ENCODE measurements at regions not wholly inside any gene's neighbourhood (a gene's known extent, or its start where the extent isn't known, plus 50 kb on each side); places are given as distances from the start of the nearest gene placed in this dataset.

GRCh38 chr14:85050180-85050579 lies 479.8 kb upstream of the FLRT2 start:
- ATAC-seq (no peak), DNase-seq (no peak)
- Histone ChIP-seq H3K27ac (no peak overlapping the region), H3K4me3 (no peak overlapping the region), H3K9me3 (peaks cover 8% of the 10 kb centered on the region), H3K27me3 (no peaks in the 10 kb centered on the region), H3K4me1 (no peaks in the 10 kb centered on the region), H3K36me3 (no peaks in the 10 kb centered on the region)
- no peak for TF ChIP-seq CTCF (IDR thresholded peaks at IDR 0.05)
- intact Hi-C loops (cut with DNase I) = no loop called here

- H3K27ac ChIP-seq = no peak overlapping the region
- intact Hi-C loops (cut with DNase I) = no loop called here
- H3K9me3 ChIP-seq = peaks cover 8% of the 10 kb centered on the region
- no peak for ATAC-seq
- no peaks in the 10 kb centered on the region for H3K36me3 ChIP-seq
- no peaks in the 10 kb centered on the region for H3K27me3 ChIP-seq
- TF ChIP-seq CTCF (IDR thresholded peaks at IDR 0.05) = no peak
- no peak overlapping the region for H3K4me3 ChIP-seq
- no peaks in the 10 kb centered on the region for H3K4me1 ChIP-seq
- no peak for DNase-seq
These were observed 477.3 kb upstream of the FLRT2 start for GRCh38 chr14:85052646-85053045.

DNA sequence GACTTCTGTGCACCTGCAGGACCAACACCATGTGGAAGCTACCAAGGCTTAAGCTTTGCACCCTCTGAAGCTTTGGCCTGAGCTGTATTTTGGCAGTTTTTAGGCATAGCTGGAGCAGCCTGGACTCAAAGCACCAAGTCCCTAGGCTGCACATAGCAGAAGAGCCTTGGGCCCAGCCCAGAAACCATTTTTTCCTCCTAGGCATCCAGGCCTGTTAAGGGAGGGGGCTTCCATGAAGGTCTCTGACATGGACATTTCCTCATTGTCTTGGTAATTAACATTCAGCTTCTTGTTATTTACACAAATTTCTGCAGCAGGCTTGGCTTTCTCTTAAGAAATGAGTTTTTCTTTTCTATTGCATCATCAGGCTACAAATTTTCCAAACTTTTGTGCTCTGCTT lies 475.8 kb upstream of the FLRT2 start:
- H3K4me1 ChIP-seq = no peaks in the 10 kb centered on the region
- H3K9me3 ChIP-seq = peaks cover 8% of the 10 kb centered on the region
- ATAC-seq = no peak
- intact Hi-C loops (cut with DNase I) = no loop called here
- H3K27me3 ChIP-seq = no peaks in the 10 kb centered on the region
- H3K36me3 ChIP-seq = no peaks in the 10 kb centered on the region
- DNase-seq = no peak
- TF ChIP-seq CTCF (IDR thresholded peaks at IDR 0.05) = no peak
- no peak overlapping the region for H3K27ac ChIP-seq
- no peak overlapping the region for H3K4me3 ChIP-seq

GRCh38 chr14:85056267-85056666 lies 473.7 kb upstream of the FLRT2 start:
- Histone ChIP-seq H3K4me1 (no peaks in the 10 kb centered on the region), H3K36me3 (no peaks in the 10 kb centered on the region), H3K4me3 (no peak overlapping the region), H3K27ac (no peak overlapping the region), H3K9me3 (peaks cover 8% of the 10 kb centered on the region), H3K27me3 (no peaks in the 10 kb centered on the region)
- ATAC-seq = no peak
- TF ChIP-seq CTCF (IDR thresholded peaks at IDR 0.05) = no peak
- intact Hi-C loops (cut with DNase I) = no loop called here
- no peak for DNase-seq

DNA sequence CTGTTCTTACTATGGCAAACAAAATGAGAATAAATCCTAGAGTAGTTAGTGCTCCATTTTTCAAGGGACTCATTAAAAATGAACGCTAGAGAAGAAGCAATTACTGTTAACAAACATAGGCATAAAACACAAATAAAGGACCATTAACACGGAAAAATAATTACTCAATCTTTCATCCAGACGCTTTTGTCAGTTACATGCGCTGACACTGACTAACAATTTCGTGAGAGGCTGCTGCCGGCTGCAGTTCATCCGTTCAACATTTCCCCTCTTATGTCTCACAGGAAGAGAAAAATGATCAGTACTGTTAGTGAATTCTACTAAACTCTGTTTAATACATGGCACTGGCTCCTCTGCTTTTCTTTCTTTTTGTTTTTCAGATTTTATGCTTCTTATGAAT lies 472.7 kb upstream of the FLRT2 start:
- DNase-seq (no peak), ATAC-seq (no peak)
- no peak overlapping the region for H3K4me3 ChIP-seq
- intact Hi-C loops (cut with DNase I) = no loop called here
- no peak for TF ChIP-seq CTCF (IDR thresholded peaks at IDR 0.05)
- H3K27me3 ChIP-seq = no peaks in the 10 kb centered on the region
- no peak overlapping the region for H3K27ac ChIP-seq
- H3K9me3 ChIP-seq = peaks cover 8% of the 10 kb centered on the region
- H3K4me1 ChIP-seq = no peaks in the 10 kb centered on the region
- no peaks in the 10 kb centered on the region for H3K36me3 ChIP-seq

GRCh38 chr14:85058150-85058549 lies 471.8 kb upstream of the FLRT2 start:
- no peak for TF ChIP-seq CTCF (IDR thresholded peaks at IDR 0.05)
- ATAC-seq = no peak
- DNase-seq = no peak
- Histone ChIP-seq H3K36me3 (no peaks in the 10 kb centered on the region), H3K4me3 (no peak overlapping the region), H3K9me3 (peaks cover 8% of the 10 kb centered on the region), H3K27me3 (no peaks in the 10 kb centered on the region), H3K4me1 (no peaks in the 10 kb centered on the region), H3K27ac (no peak overlapping the region)
- intact Hi-C loops (cut with DNase I) = no loop called here
